Gastroesophageal sphincter (tissue), 4 donors: ENCODE measurements at regions not wholly inside any gene's neighbourhood (a gene's known extent, or its start where the extent isn't known, plus 50 kb on each side); places are given as distances from the start of the nearest gene placed in this dataset.

Source experiments
- ATAC-seq: fragments of 150-250 bp; one replicate; pipeline ENCODE4 v1.9.1; 2016; ENCODE audit warnings: mild to moderate bottlenecking, moderate library complexity
- H3K27ac ChIP-seq, 4 donors: fragments of 200-600 bp; sonication (generic) in 3 of 4; 1 replicate in 3 of 4; 2 replicates in 1 of 4; pipeline ENCODE4 v1.5.1; 2016 to 2019
- H3K27me3 ChIP-seq: fragments of 200-600 bp; sonication (generic); one replicate; pipeline ENCODE4 v1.5.1; 2019
- H3K36me3 ChIP-seq, 2 donors: fragments of 200-600 bp; sonication (generic); one replicate each; pipeline ENCODE4 v1.5.1; 2019; ENCODE audit warnings: control low read depth in 1 of 2
- H3K4me1 ChIP-seq, 3 donors: fragments of 200-600 bp; sonication (generic); 1 replicate in 2 of 3; 2 replicates in 1 of 3; pipeline ENCODE4 v1.5.1; 2016 to 2019; ENCODE audit warnings: control low read depth in 2 of 3
- H3K4me3 ChIP-seq, 2 donors: fragments of 200-600 bp; sonication (generic); one replicate each; pipeline ENCODE4 v1.5.1; 2019; ENCODE audit warnings: mild to moderate bottlenecking in 1 of 2, moderate library complexity in 1 of 2
- H3K9me3 ChIP-seq, 3 donors: fragments of 200-600 bp; sonication (generic); one replicate each; pipeline ENCODE4 v1.5.1; 2017 to 2019; ENCODE audit warnings: control low read depth in 2 of 3
- EP300 ChIP-seq: sonication (generic); formaldehyde crosslinking; IDR thresholded peaks from one replicate; pipeline ENCODE4 v1.6.1; 2017; ENCODE audit warnings: antibody characterized with exemption, mild to moderate bottlenecking
- POLR2A ChIP-seq, 2 donors: fragments of 450-650 bp; IDR thresholded peaks; one replicate each; pipeline ENCODE4 v1.6.1; 2017; ENCODE audit warnings: antibody characterized with exemption in 2 of 2, mild to moderate bottlenecking in 2 of 2, moderate library complexity in 1 of 2
- POLR2AphosphoS5 ChIP-seq: sonication (generic); formaldehyde crosslinking; IDR thresholded peaks from one replicate; pipeline ENCODE4 v1.6.1; 2017; ENCODE audit warnings: antibody characterized with exemption
- WGBS, 2 donors: methylation state at CpG; one replicate each; pipeline ENCODE4 v1.1.5; 2018; ENCODE audit warnings: low coverage in 1 of 2; 5-methylcytosine and 5-hydroxymethylcytosine counted together
- TF ChIP-seq, protein P1 (sequence below), 4 experiments: fragments of 200-600 bp in 2 of 4; fragments of 450-650 bp in 2 of 4; sonication (generic) in 1 of 4; IDR thresholded peaks; one replicate each; pipeline ENCODE4 v1.5.1; 2017 to 2019; ENCODE audit warnings: antibody characterized with exemption in 4 of 4, mild to moderate bottlenecking in 2 of 4, moderate library complexity in 2 of 4

DNA sequence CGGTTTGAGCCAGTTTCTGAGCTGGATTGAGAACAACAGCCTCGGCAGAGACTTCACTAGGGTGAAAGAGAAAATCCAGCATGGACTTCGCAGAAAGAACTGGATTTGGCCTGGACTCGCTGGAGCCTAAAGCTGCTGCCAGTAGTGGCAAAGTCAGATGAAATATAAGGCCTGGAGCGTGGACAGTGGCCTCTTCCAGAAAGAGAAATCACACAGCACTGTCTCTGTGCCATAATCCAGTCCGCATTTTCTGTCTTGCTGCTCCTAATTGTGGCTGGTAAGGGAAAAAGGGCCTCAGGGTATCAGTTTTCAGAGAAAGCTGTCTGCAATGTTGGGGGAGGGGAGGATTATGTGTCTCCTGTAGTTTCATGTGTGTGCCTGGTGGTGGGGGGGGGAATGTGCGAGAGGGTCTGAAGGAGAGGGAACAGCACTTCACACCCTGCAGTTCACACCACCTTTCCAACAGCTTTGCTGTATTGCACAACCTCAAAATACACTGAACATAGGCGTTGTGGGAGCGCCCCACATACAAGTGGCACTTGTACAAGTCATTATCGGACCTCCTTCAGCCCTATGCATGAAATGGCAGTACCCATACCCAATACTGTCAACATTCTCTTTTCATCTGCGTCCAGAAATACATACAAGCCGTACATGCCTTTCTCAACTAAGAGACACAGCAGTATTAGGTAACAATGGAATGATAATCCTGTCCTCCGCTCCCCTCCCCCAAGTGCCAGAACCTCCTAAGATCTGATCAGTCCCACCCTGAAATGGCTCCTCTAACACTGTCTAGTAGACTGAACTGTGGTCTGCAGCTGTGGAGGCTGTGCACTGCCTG, 107.5 kb upstream of the ATF7IP start:
- TF ChIP-seq EP300 (no peak), POLR2AphosphoS5 (peak; percentile 66), POLR2A (IDR thresholded peaks at IDR 0.05) (no peak)
- no peaks in the 10 kb centered on the region for H3K36me3 ChIP-seq
- H3K9me3 ChIP-seq, result no peaks in the 10 kb centered on the region
- H3K27ac ChIP-seq, result peak overlapping the region; percentile 83 to 94 (median 86)
- 21 to 24% methylated on average over 10 to 12 of the region's 13 CpGs for WGBS, 2 donors
- peak overlapping the region in 1 of 2 donors; percentile 21 for H3K4me3 ChIP-seq
- H3K27me3 ChIP-seq, result no peaks in the 10 kb centered on the region
- H3K4me1 ChIP-seq, result peaks cover 0 to 67% (median 19%) of the 10 kb centered on the region in 3 donors
- peak; percentile 81 for ATAC-seq

GRCh38 chr12:14258575-14258940, 106.9 kb upstream of the ATF7IP start:
- no peaks in the 10 kb centered on the region for H3K9me3 ChIP-seq
- H3K4me3 ChIP-seq, result no peak overlapping the region
- WGBS, 2 donors, result 0% methylated on average over 1 of the region's 4 CpGs; no CpG with 5 or more reads in 1 of the 2 donors
- no peaks in the 10 kb centered on the region for H3K36me3 ChIP-seq
- TF ChIP-seq POLR2A (IDR thresholded peaks at IDR 0.05) (no peak), POLR2AphosphoS5 (no peak), EP300 (no peak)
- TF ChIP-seq, protein P1, sequence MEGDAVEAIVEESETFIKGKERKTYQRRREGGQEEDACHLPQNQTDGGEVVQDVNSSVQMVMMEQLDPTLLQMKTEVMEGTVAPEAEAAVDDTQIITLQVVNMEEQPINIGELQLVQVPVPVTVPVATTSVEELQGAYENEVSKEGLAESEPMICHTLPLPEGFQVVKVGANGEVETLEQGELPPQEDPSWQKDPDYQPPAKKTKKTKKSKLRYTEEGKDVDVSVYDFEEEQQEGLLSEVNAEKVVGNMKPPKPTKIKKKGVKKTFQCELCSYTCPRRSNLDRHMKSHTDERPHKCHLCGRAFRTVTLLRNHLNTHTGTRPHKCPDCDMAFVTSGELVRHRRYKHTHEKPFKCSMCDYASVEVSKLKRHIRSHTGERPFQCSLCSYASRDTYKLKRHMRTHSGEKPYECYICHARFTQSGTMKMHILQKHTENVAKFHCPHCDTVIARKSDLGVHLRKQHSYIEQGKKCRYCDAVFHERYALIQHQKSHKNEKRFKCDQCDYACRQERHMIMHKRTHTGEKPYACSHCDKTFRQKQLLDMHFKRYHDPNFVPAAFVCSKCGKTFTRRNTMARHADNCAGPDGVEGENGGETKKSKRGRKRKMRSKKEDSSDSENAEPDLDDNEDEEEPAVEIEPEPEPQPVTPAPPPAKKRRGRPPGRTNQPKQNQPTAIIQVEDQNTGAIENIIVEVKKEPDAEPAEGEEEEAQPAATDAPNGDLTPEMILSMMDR (IDR thresholded peaks at IDR 0.05), result no peak
- peak overlapping the region; percentile 83 to 94 (median 86) for H3K27ac ChIP-seq
- no peaks in the 10 kb centered on the region for H3K27me3 ChIP-seq
- peaks cover 0 to 67% (median 19%) of the 10 kb centered on the region in 3 donors for H3K4me1 ChIP-seq
- ATAC-seq, result no peak

DNA sequence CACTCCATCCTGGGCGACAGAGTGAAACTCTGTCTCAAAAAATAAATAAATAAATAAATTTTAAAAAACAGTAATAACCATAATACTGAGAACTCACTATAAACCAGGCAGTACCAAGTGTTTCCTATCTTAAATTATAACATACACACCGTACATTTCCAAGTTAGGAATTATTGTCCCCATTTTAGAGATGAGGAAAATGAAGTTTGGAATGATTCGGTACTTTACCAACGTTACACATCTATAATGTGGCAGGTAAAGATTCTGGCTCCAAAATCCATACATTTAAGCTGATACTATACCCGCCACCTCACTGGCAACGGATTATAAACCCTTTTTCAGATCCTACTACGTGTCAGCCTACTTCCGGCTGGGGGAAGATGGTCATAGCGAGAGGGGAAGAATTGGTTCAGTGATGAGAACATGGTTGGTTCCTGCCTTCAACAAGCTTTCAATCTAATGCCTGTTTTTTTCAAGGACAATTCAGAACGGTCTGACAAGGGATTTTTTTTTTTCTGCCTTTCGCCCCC, 105.9 kb upstream of the ATF7IP start:
- Histone ChIP-seq H3K9me3 (peaks cover 0 to 5% (median 0%) of the 10 kb centered on the region in 3 donors), H3K4me3 (peak overlapping the region in 1 of 2 donors; percentile 38), H3K27me3 (no peaks in the 10 kb centered on the region), H3K27ac (peak overlapping the region; percentile 82 to 91 (median 83)), H3K4me1 (peaks cover 0 to 67% (median 19%) of the 10 kb centered on the region in 3 donors), H3K36me3 (no peaks in the 10 kb centered on the region)
- no peak for ATAC-seq
- TF ChIP-seq, protein P1 (IDR thresholded peaks at IDR 0.05), result no peak
- TF ChIP-seq EP300, result no peak
- no peak for TF ChIP-seq POLR2AphosphoS5
- no peak for TF ChIP-seq POLR2A (IDR thresholded peaks at IDR 0.05)
- 74 to 80% methylated on average over 9 to 10 of the region's 11 CpGs for WGBS, 2 donors

DNA sequence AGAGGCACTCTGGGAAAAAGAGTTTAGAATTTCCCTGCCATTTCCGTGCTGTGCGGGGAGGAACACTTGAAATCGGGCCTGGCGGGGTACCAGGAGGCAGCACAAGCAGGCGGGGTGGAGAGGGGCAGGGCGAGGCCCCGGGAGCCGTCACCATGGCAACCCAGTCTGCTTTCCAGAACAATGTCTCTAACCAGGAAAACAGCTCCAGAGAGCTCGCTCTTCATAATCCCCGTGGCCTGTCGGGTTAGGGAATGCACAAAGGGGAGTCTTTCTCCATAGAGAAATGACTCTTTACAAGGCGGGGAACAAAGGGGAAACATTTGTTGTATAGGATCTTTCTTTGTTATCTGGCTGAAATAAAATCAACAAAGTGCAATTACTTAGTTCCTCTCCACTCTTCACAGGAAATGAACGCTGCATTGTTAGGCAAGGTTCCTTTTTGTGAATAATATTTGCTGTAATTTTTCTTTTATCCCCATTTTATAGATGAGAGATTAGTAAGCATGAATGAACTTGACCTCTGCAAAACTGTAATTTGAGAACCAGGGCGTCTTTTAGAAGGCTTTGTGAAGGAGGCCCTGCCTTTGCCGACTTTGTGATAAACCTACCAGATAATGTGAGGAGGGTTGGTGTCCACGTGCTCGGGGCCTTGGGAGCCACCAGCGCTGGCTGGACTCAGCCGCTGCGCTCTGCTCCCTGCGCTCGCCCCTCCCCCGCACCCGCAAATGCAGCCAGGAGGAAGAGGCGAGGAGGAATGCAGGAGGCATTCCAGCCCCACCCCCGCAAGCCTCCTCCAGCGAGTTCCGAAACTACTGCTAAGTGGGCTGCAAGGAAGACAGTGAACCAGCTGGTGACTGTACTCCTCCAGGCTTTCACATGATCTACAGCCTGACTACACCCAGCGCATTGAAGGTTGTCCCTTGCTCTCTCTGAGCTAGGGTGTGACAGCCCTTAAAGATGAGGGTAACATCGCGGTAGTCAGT, 105.2 kb upstream of the ATF7IP start:
- H3K4me3 ChIP-seq, result peak overlapping the region; percentile 17 to 38
- TF ChIP-seq POLR2AphosphoS5, result peak; percentile 69
- TF ChIP-seq, protein P1 (IDR thresholded peaks at IDR 0.05), result no peak
- TF ChIP-seq POLR2A (IDR thresholded peaks at IDR 0.05), result no peak
- peaks cover 0 to 9% (median 0%) of the 10 kb centered on the region in 3 donors for H3K9me3 ChIP-seq
- H3K4me1 ChIP-seq, result peaks cover 0 to 67% (median 19%) of the 10 kb centered on the region in 3 donors
- H3K27me3 ChIP-seq, result no peaks in the 10 kb centered on the region
- H3K27ac ChIP-seq, result peak overlapping the region; percentile 82 to 91 (median 83)
- H3K36me3 ChIP-seq, result no peaks in the 10 kb centered on the region
- WGBS, 2 donors, result 2 to 7% methylated on average over 12 to 15 of the region's 31 CpGs
- peak; percentile 77 for ATAC-seq

DNA sequence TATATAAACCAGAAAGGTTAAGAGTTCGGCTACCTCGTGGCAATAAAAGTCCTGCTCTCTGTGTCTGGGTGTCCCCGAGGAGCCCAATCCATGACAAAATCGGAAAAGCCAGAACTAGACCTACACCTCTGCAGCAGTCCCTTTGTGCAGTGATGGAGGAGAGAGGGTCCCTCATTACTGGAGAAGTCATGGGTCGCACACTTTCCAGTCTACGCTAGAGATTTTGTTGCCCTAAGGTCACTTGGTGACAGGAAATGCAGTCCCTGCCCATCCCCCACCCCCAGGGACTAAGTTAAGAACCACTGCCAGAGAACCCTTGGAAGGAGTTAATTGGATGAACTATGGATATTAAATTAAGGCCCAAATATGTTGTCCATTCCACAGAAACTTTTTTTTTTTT, 104.4 kb upstream of the ATF7IP start:
- no peak for TF ChIP-seq EP300
- TF ChIP-seq POLR2A (IDR thresholded peaks at IDR 0.05), result no peak
- TF ChIP-seq POLR2AphosphoS5, result no peak
- TF ChIP-seq, protein P1 (IDR thresholded peaks at IDR 0.05), result no peak
- H3K9me3 ChIP-seq, result peaks cover 0 to 9% (median 0%) of the 10 kb centered on the region in 3 donors
- WGBS, 2 donors, result 49% methylated on average over 6 of the region's 6 CpGs; no CpG with 5 or more reads in 1 of the 2 donors
- ATAC-seq, result no peak
- H3K27me3 ChIP-seq, result no peaks in the 10 kb centered on the region
- peak overlapping the region; percentile 82 to 91 (median 83) for H3K27ac ChIP-seq
- peak overlapping the region in 1 of 2 donors; percentile 38 for H3K4me3 ChIP-seq
- no peaks in the 10 kb centered on the region for H3K36me3 ChIP-seq
- peaks cover 0 to 65% (median 19%) of the 10 kb centered on the region in 3 donors for H3K4me1 ChIP-seq
